ENCODE measurements at regions not wholly inside any gene's neighbourhood (a gene's known extent, or its start where the extent isn't known, plus 50 kb on each side); places are given as distances from the start of the nearest gene placed in this dataset.
"Not testable (repeated sequence)": the region's sequence is repeated elsewhere in the genome, so short reads cannot be mapped to it uniquely, and the experiment has no call there.

DNA sequence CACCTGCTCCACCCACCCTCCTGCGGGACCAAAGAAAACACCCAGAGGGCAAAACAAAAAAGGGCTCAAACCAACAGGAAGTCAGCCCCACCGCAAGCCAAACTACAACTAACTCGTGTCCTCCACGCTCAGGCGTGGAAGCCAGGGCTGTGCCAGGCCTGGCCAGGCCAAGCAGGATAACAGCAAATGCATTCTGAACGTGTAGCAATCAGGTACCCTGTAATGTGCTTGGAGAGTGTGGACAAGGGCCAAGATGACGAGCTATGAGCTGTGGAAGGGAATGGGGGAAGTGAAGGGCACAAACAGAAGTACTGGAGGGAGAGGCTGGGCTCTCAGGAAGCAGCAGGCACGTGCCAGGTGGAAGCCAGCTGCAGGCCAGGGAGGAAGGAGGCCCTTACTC is 528.6 kb downstream of the TP53TG3F start:
- H3K36me3 ChIP-seq (ENCODE audit: control insufficient read depth in 2 of 2, extremely low read depth in 1 of 2, insufficient read depth in 2 of 2, low read length in 2 of 2); H3K27me3 ChIP-seq (ENCODE audit: control insufficient read depth in 2 of 2, insufficient read depth in 2 of 2, low read length in 2 of 2); FAIRE-seq; DNase-seq (ENCODE audit: low read depth, low spot score); dilution Hi-C loops (cut with MboI; ENCODE audit: extremely low pct_ligation_motif_present, low sequenced_read_pairs); H3K9me1 ChIP-seq (replicated peaks; ENCODE audit: control insufficient read depth, extremely low read depth, insufficient read depth, low read length); intact Hi-C loops (cut with micrococcal nuclease); H3K4me1 ChIP-seq (ENCODE audit: control insufficient read depth, extremely low read depth, insufficient read depth, low read length); CTCF ChIA-PET; H3K9ac ChIP-seq (replicated peaks; ENCODE audit: extremely low read depth, insufficient read depth, low read length); H3K4me3 ChIP-seq (replicated peaks in 1 of 3; ENCODE audit: insufficient read depth in 1 of 3, low read depth in 1 of 3, low read length in 3 of 3); POLR2A ChIA-PET; H2AFZ ChIP-seq (ENCODE audit: low read depth, low read length); H3K27ac ChIP-seq (ENCODE audit: insufficient read depth, low read depth, low read length); H4K20me1 ChIP-seq (replicated peaks; ENCODE audit: control insufficient read depth, extremely low read depth, insufficient read depth, low read length); H3K4me2 ChIP-seq (ENCODE audit: insufficient read depth, low read length); H3K79me2 ChIP-seq (ENCODE audit: control insufficient read depth, insufficient read depth, low read length); BruUV-seq (replicated peaks); H3K9me3 ChIP-seq (replicated peaks; ENCODE audit: control insufficient read depth, insufficient read depth, low read length): not testable (repeated sequence)

DNA sequence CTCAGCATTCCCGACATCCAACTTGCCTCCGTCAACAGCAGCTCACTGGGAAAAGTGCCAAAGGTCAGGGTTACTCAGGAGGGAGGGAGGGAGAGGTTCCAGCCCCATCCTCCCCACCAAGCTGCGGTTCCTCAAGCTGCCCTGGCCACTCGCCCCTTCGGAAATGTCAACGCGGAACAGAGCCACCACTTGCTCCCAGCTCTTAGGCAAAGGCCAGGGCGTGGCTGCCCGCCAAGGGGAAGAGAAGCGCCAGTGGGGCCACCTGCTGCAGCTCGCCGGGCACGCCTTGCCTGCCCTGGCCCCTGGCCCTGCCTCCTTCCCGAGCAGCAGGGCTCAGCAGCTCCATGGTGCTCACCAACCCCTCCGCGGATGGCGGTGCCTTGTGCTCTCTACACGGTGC is 531.1 kb downstream of the TP53TG3F start:
- H3K79me2 ChIP-seq (ENCODE audit: control insufficient read depth, insufficient read depth, low read length); dilution Hi-C loops (cut with MboI; ENCODE audit: extremely low pct_ligation_motif_present, low sequenced_read_pairs); DNase-seq (ENCODE audit: low read depth, low spot score): not testable (repeated sequence)

DNA sequence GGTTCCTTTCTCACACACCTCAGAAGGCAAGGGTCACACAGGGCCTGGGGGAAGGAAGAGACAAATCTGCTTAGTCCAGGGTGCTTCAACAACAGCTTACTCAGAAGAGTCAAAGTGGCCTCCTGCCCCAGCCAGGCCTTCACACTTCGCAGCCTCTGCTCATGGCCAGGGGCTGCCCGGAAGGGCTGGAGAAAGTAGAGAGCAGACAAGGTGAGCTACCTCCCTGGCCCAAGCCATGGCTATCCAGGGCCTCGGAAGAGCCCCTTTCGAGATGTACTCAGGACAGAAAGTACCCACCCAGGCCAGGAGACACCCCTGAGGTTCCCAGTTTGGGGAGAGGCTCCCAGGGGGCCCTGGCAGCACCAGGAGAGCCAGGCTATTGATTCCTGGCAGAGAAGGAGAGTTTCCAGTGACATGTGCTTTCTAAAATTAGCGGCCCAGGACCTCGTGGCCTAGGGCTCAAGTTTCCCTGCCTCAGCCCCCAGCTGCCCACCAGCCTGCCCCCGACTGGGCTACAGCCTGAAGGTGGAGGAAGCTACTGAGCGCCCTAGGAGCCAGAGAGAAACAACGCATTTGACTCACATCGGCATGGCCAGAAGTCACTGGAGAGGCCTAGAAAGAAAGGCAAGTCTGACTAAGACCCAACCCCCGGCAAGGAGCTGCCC is 533.2 kb downstream of the TP53TG3F start:
- H3K27me3 ChIP-seq (ENCODE audit: control insufficient read depth in 2 of 2, insufficient read depth in 2 of 2, low read length in 2 of 2); POLR2A ChIA-PET; H3K4me1 ChIP-seq (ENCODE audit: control insufficient read depth, extremely low read depth, insufficient read depth, low read length); H3K36me3 ChIP-seq (ENCODE audit: control insufficient read depth in 2 of 2, extremely low read depth in 1 of 2, insufficient read depth in 2 of 2, low read length in 2 of 2); H3K4me2 ChIP-seq (ENCODE audit: insufficient read depth, low read length); H2AFZ ChIP-seq (ENCODE audit: low read depth, low read length); CTCF ChIA-PET; intact Hi-C loops (cut with micrococcal nuclease); FAIRE-seq; H3K79me2 ChIP-seq (ENCODE audit: control insufficient read depth, insufficient read depth, low read length); H3K27ac ChIP-seq (ENCODE audit: insufficient read depth, low read depth, low read length); H3K9me3 ChIP-seq (replicated peaks; ENCODE audit: control insufficient read depth, insufficient read depth, low read length); H3K4me3 ChIP-seq (replicated peaks in 1 of 3; ENCODE audit: insufficient read depth in 1 of 3, low read depth in 1 of 3, low read length in 3 of 3); H3K9ac ChIP-seq (replicated peaks; ENCODE audit: extremely low read depth, insufficient read depth, low read length); DNase-seq (ENCODE audit: low read depth, low spot score); dilution Hi-C loops (cut with MboI; ENCODE audit: extremely low pct_ligation_motif_present, low sequenced_read_pairs); H3K9me1 ChIP-seq (replicated peaks; ENCODE audit: control insufficient read depth, extremely low read depth, insufficient read depth, low read length); H4K20me1 ChIP-seq (replicated peaks; ENCODE audit: control insufficient read depth, extremely low read depth, insufficient read depth, low read length); BruUV-seq (replicated peaks): not testable (repeated sequence)

More for the DNA sequence above, 531.1 kb downstream of the TP53TG3F start:
- POLR2A ChIA-PET; H3K9ac ChIP-seq (replicated peaks; ENCODE audit: extremely low read depth, insufficient read depth, low read length); CTCF ChIA-PET; H3K4me3 ChIP-seq (replicated peaks in 1 of 3; ENCODE audit: insufficient read depth in 1 of 3, low read depth in 1 of 3, low read length in 3 of 3); H4K20me1 ChIP-seq (replicated peaks; ENCODE audit: control insufficient read depth, extremely low read depth, insufficient read depth, low read length); H3K9me1 ChIP-seq (replicated peaks; ENCODE audit: control insufficient read depth, extremely low read depth, insufficient read depth, low read length); H2AFZ ChIP-seq (ENCODE audit: low read depth, low read length); H3K4me2 ChIP-seq (ENCODE audit: insufficient read depth, low read length); H3K27ac ChIP-seq (ENCODE audit: insufficient read depth, low read depth, low read length); H3K36me3 ChIP-seq (ENCODE audit: control insufficient read depth in 2 of 2, extremely low read depth in 1 of 2, insufficient read depth in 2 of 2, low read length in 2 of 2); FAIRE-seq; BruUV-seq (replicated peaks); intact Hi-C loops (cut with micrococcal nuclease); H3K9me3 ChIP-seq (replicated peaks; ENCODE audit: control insufficient read depth, insufficient read depth, low read length); H3K4me1 ChIP-seq (ENCODE audit: control insufficient read depth, extremely low read depth, insufficient read depth, low read length); H3K27me3 ChIP-seq (ENCODE audit: control insufficient read depth in 2 of 2, insufficient read depth in 2 of 2, low read length in 2 of 2): not testable (repeated sequence)

DNA sequence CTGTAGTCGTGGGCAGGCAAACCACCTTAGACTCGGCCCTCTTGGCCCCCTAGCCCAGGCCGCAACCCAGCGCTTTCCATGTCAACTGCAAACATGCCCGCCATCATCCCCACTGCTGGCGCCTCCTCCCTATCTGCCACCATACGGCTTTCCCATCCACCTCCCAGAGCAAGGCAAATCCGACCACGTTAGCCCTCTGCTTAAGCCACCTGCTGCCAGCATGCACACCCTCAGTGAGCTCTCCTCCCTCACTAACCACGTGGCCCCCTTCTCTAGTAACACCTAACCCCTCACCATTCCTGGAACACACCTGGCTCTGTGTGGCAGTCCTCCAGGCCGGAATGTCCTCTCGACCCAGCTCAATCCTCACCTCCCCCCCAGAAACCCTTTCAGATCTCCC is 534.8 kb downstream of the TP53TG3F start:
- CTCF ChIA-PET; POLR2A ChIA-PET; DNase-seq (ENCODE audit: low read depth, low spot score); H3K27me3 ChIP-seq (ENCODE audit: control insufficient read depth in 2 of 2, insufficient read depth in 2 of 2, low read length in 2 of 2); intact Hi-C loops (cut with micrococcal nuclease); H4K20me1 ChIP-seq (replicated peaks; ENCODE audit: control insufficient read depth, extremely low read depth, insufficient read depth, low read length); H3K4me2 ChIP-seq (ENCODE audit: insufficient read depth, low read length); H2AFZ ChIP-seq (ENCODE audit: low read depth, low read length); H3K9me1 ChIP-seq (replicated peaks; ENCODE audit: control insufficient read depth, extremely low read depth, insufficient read depth, low read length); H3K79me2 ChIP-seq (ENCODE audit: control insufficient read depth, insufficient read depth, low read length); BruUV-seq (replicated peaks); dilution Hi-C loops (cut with MboI; ENCODE audit: extremely low pct_ligation_motif_present, low sequenced_read_pairs); H3K27ac ChIP-seq (ENCODE audit: insufficient read depth, low read depth, low read length); H3K4me1 ChIP-seq (ENCODE audit: control insufficient read depth, extremely low read depth, insufficient read depth, low read length); H3K9ac ChIP-seq (replicated peaks; ENCODE audit: extremely low read depth, insufficient read depth, low read length); H3K36me3 ChIP-seq (ENCODE audit: control insufficient read depth in 2 of 2, extremely low read depth in 1 of 2, insufficient read depth in 2 of 2, low read length in 2 of 2); FAIRE-seq; H3K9me3 ChIP-seq (replicated peaks; ENCODE audit: control insufficient read depth, insufficient read depth, low read length); H3K4me3 ChIP-seq (replicated peaks in 1 of 3; ENCODE audit: insufficient read depth in 1 of 3, low read depth in 1 of 3, low read length in 3 of 3): not testable (repeated sequence)

Measured in endothelial cell of umbilical vein (primary cell).